ENCODE measurements at regions not wholly inside any gene's neighbourhood (a gene's known extent, or its start where the extent isn't known, plus 50 kb on each side); places are given as distances from the start of the nearest gene placed in this dataset.

DNA sequence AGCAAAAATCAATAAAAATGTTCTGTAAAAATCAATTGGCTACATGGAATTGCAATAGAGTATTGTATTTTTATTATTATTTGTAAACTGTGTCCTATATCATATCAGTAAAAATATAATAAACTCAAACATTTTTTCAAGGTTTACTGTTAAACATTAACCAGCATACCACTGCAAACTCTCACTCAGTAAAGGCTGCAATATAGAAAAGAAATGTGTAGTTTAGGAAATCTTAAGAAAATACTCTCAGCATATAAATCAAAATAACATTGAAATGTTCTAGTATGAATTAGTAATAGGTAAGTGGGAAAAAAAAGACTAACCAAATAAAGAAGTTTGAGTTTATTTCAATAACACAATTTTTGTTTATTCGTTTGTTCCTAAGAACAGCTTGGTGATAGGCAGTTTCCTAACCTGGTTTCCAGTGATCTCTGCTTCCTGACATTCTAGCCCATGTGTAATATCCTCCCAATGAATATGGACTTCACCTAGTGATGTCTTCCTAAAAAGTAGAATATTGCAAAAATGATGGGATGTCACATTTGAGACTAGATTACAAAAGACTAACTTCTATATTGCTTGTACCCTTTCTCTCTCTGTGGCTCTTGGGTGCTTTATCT lies 870.1 kb downstream of the BRINP3 start:
- TF ChIP-seq NFIC (IDR thresholded peaks at IDR 0.05) (no peak), FOXM1 (IDR thresholded peaks at IDR 0.05; ENCODE audit: borderline replicate concordance, low read depth) (no peak), CEBPB (IDR thresholded peaks at IDR 0.05) (no peak), CREB1 (IDR thresholded peaks at IDR 0.05; ENCODE audit: low read depth) (no peak), YY1 (IDR thresholded peaks at IDR 0.05; ENCODE audit: low read depth) (no peak), RAD21 (IDR thresholded peaks at IDR 0.05; ENCODE audit: low read depth) (no peak), EP300 (IDR thresholded peaks at IDR 0.05; ENCODE audit: borderline replicate concordance) (no peak), TAF1 (IDR thresholded peaks at IDR 0.05; ENCODE audit: low read depth) (no peak), TEAD4 (IDR thresholded peaks at IDR 0.05) (no peak), EGR1 (IDR thresholded peaks at IDR 0.05) (no peak), TCF12 (IDR thresholded peaks at IDR 0.05; ENCODE audit: low read depth) (no peak), ZBTB7A (IDR thresholded peaks at IDR 0.05; ENCODE audit: low read depth) (no peak)
- TF ChIP-seq, protein P1, sequence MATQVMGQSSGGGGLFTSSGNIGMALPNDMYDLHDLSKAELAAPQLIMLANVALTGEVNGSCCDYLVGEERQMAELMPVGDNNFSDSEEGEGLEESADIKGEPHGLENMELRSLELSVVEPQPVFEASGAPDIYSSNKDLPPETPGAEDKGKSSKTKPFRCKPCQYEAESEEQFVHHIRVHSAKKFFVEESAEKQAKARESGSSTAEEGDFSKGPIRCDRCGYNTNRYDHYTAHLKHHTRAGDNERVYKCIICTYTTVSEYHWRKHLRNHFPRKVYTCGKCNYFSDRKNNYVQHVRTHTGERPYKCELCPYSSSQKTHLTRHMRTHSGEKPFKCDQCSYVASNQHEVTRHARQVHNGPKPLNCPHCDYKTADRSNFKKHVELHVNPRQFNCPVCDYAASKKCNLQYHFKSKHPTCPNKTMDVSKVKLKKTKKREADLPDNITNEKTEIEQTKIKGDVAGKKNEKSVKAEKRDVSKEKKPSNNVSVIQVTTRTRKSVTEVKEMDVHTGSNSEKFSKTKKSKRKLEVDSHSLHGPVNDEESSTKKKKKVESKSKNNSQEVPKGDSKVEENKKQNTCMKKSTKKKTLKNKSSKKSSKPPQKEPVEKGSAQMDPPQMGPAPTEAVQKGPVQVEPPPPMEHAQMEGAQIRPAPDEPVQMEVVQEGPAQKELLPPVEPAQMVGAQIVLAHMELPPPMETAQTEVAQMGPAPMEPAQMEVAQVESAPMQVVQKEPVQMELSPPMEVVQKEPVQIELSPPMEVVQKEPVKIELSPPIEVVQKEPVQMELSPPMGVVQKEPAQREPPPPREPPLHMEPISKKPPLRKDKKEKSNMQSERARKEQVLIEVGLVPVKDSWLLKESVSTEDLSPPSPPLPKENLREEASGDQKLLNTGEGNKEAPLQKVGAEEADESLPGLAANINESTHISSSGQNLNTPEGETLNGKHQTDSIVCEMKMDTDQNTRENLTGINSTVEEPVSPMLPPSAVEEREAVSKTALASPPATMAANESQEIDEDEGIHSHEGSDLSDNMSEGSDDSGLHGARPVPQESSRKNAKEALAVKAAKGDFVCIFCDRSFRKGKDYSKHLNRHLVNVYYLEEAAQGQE (IDR thresholded peaks at IDR 0.05; ENCODE audit: low read depth): no peak
- TF ChIP-seq, protein P2, sequence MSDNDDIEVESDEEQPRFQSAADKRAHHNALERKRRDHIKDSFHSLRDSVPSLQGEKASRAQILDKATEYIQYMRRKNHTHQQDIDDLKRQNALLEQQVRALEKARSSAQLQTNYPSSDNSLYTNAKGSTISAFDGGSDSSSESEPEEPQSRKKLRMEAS (IDR thresholded peaks at IDR 0.05): no peak
